ENCODE measurements at regions not wholly inside any gene's neighbourhood (a gene's known extent, or its start where the extent isn't known, plus 50 kb on each side); places are given as distances from the start of the nearest gene placed in this dataset.

- no peaks in the 10 kb centered on the region for H3K4me1 ChIP-seq (ENCODE audit: insufficient read depth)
- no peaks in the 10 kb centered on the region for H3K9me2 ChIP-seq (replicated peaks; ENCODE audit: insufficient read depth)
Measured at GRCh38 chr2:185202381-185202780, 536.2 kb upstream of the FSIP2 start.

GRCh38 chr2:185202945-185203528 is 535.6 kb upstream of the FSIP2 start:
- no peaks in the 10 kb centered on the region for H3K4me1 ChIP-seq (ENCODE audit: insufficient read depth)
- H3K36me3 ChIP-seq (replicated peaks; ENCODE audit: insufficient read depth, low read depth) = no peaks in the 10 kb centered on the region
- H3K9me2 ChIP-seq (replicated peaks; ENCODE audit: insufficient read depth) = no peaks in the 10 kb centered on the region
- H2AFZ ChIP-seq = no peak overlapping the region
- no peaks in the 10 kb centered on the region for H3K79me2 ChIP-seq
- H3K9me3 ChIP-seq (ENCODE audit: low read depth) = no peaks in the 10 kb centered on the region
- H3K27ac ChIP-seq = no peak overlapping the region
- no peak overlapping the region for H3K4me3 ChIP-seq
- H4K20me1 ChIP-seq (ENCODE audit: insufficient read depth, poor library complexity, severe bottlenecking) = no peaks in the 10 kb centered on the region
- WGBS (ENCODE audit: low lambda C conversion rate, missing lambda C conversion rate) = 62% methylated on average over 3 of the region's 3 CpGs
- H3K27me3 ChIP-seq = no peaks in the 10 kb centered on the region
- no peak for TF ChIP-seq EZH2phosphoT487 (IDR thresholded peaks at IDR 0.05; ENCODE audit: low read depth, severe bottlenecking, unreplicated experiment)
- TF ChIP-seq EZH2 (IDR thresholded peaks at IDR 0.05; ENCODE audit: borderline replicate concordance) = no peak
- no peak for TF ChIP-seq CTCF (IDR thresholded peaks at IDR 0.05; ENCODE audit: poor library complexity)
- no peak overlapping the region for H3K4me2 ChIP-seq
- DNase-seq (ENCODE audit: low spot score) = no peak

More at GRCh38 chr2:185202381-185202780, 536.2 kb upstream of the FSIP2 start:
- Histone ChIP-seq H3K36me3 (replicated peaks; ENCODE audit: insufficient read depth, low read depth) (no peaks in the 10 kb centered on the region), H3K27ac (no peak overlapping the region), H2AFZ (no peak overlapping the region), H3K27me3 (no peaks in the 10 kb centered on the region), H3K9me3 (ENCODE audit: low read depth) (no peaks in the 10 kb centered on the region), H3K4me2 (no peak overlapping the region), H3K4me3 (no peak overlapping the region), H4K20me1 (ENCODE audit: insufficient read depth, poor library complexity, severe bottlenecking) (no peaks in the 10 kb centered on the region), H3K79me2 (no peaks in the 10 kb centered on the region)
- 69% methylated on average over 2 of the region's 2 CpGs for WGBS (ENCODE audit: low lambda C conversion rate, missing lambda C conversion rate)
- TF ChIP-seq EZH2phosphoT487 (IDR thresholded peaks at IDR 0.05; ENCODE audit: low read depth, severe bottlenecking, unreplicated experiment) (no peak), CTCF (IDR thresholded peaks at IDR 0.05; ENCODE audit: poor library complexity) (no peak), EZH2 (IDR thresholded peaks at IDR 0.05; ENCODE audit: borderline replicate concordance) (no peak)
- DNase-seq (ENCODE audit: low spot score) = no peak

GRCh38 chr2:185208261-185208660 is 530.3 kb upstream of the FSIP2 start:
- peak; percentile 73 for DNase-seq (ENCODE audit: low spot score)
- 8% methylated on average over 1 of the region's 1 CpG for WGBS (ENCODE audit: low lambda C conversion rate, missing lambda C conversion rate)

More at GRCh38 chr2:185208261-185208660, 530.3 kb upstream of the FSIP2 start:
- no peaks in the 10 kb centered on the region for H3K9me3 ChIP-seq (ENCODE audit: low read depth)
- no peak overlapping the region for H3K4me3 ChIP-seq
- no peak overlapping the region for H3K27ac ChIP-seq
- H3K4me2 ChIP-seq = no peak overlapping the region
- TF ChIP-seq CTCF (IDR thresholded peaks at IDR 0.05; ENCODE audit: poor library complexity) (peak; percentile 65), EZH2phosphoT487 (IDR thresholded peaks at IDR 0.05; ENCODE audit: low read depth, severe bottlenecking, unreplicated experiment) (no peak)
- H3K9me2 ChIP-seq (replicated peaks; ENCODE audit: insufficient read depth) = no peaks in the 10 kb centered on the region
- no peaks in the 10 kb centered on the region for H3K27me3 ChIP-seq
- H3K36me3 ChIP-seq (replicated peaks; ENCODE audit: insufficient read depth, low read depth) = no peaks in the 10 kb centered on the region
- H4K20me1 ChIP-seq (ENCODE audit: insufficient read depth, poor library complexity, severe bottlenecking) = no peaks in the 10 kb centered on the region
- H3K79me2 ChIP-seq = no peaks in the 10 kb centered on the region
- no peaks in the 10 kb centered on the region for H3K4me1 ChIP-seq (ENCODE audit: insufficient read depth)
- H2AFZ ChIP-seq = no peak overlapping the region

Measured in hepatocyte (in vitro differentiated cells).